GM21619 (cell line): ENCODE measurements at regions not wholly inside any gene's neighbourhood (a gene's known extent, or its start where the extent isn't known, plus 50 kb on each side); places are given as distances from the start of the nearest gene placed in this dataset.
"Not testable (repeated sequence)": the region's sequence is repeated elsewhere in the genome, so short reads cannot be mapped to it uniquely, and the experiment has no call there.

ENCODE experiments used
- ATAC-seq: cut with Tn5 transposase; IDR thresholded peaks from one replicate; pipeline ENCODE4 v1.9.1; 2021; ENCODE audit not compliant: unreplicated experiment

- ATAC-seq = no peak
These were observed 644.4 kb upstream of the MDGA2 start for GRCh38 chr14:48319823-48320222.

GRCh38 chr14:48304729-48305128 lies 629.3 kb upstream of the MDGA2 start:
- ATAC-seq = no peak

GRCh38 chr14:48289701-48290100 lies 614.3 kb upstream of the MDGA2 start:
- ATAC-seq = no peak

DNA sequence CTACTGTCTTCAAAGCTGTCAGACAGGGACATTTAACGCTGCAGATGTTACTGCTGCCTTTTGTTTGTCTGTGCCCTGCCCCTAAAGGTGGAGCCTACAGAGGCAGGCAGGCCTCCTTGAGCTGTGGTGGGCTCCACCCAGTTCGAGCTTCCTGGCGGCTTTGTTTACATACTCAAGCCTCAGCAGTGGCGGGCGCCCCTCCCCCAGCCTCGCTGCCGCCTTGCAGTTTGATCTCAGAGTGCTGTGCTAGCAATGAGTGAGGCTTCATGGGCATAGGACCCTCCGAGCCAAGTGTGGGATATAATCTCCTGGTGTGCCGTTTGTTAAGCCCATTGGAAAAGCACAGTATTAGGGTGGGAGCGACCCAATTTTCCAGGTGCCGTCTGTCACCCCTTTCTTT lies 609.8 kb upstream of the MDGA2 start:
- ATAC-seq = not testable (repeated sequence)

DNA sequence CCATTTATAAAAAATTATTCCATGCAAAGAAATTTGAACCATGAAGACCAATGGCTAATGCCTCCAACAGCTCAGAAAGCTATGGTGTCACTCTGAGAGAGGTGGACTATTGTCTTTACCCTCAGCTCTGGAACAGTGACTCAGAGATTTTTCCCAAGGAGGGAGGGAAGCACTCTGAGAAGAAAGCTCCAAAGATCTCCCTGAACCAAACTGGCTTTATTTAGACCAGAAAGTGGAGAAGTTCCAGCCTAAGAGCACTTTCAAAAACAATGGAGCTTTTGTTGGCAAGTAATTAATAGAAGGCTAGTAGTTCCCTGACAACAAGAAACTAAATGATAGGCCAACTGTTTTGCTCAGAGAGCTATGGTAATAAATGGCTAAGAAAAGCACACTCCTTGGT lies 599.9 kb upstream of the MDGA2 start:
- ATAC-seq = no peak

DNA sequence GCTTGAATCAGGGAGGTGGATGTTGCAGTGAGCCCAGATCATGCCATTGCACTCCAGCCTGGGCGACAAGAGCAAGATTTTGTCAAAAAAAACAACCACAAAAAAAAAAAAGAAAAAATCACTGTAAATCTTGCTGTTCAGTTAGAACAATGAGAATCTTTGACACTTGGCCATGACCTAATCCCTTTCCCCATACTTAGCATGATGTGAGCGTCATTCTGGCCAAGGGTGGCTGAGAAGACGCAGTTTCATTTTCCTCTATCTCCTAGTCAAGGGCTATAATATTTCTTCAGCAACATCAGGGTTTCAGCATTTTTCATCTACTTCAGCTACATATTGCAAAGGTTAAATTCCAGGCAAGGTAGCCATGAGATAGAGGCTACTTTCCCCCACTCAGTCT lies 599.4 kb upstream of the MDGA2 start:
- no peak for ATAC-seq

DNA sequence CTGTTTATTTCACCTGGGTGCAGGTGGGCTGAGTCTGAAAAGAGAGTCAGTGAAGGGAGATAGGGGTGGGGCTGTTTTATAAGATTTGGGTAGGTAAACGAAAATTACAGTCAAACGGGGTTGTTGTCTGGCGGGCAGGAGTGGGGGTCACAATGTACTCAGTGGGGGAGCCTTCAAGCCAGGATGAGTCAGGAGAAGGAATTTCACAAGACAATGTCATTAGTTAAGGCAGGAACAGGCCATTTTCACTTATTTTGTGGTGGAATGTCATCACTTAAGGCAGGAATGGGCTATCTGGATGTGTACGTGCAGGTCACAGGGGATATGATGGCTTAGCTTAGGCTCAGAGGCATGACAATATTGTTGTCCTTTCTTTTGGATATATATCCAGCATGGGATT lies 592.5 kb upstream of the MDGA2 start:
- not testable (repeated sequence) for ATAC-seq

- not testable (repeated sequence) for ATAC-seq
These were observed 590.8 kb upstream of the MDGA2 start for GRCh38 chr14:48266201-48266600.

- ATAC-seq = no peak
These were observed 586.0 kb upstream of the MDGA2 start for GRCh38 chr14:48261436-48261835.

DNA sequence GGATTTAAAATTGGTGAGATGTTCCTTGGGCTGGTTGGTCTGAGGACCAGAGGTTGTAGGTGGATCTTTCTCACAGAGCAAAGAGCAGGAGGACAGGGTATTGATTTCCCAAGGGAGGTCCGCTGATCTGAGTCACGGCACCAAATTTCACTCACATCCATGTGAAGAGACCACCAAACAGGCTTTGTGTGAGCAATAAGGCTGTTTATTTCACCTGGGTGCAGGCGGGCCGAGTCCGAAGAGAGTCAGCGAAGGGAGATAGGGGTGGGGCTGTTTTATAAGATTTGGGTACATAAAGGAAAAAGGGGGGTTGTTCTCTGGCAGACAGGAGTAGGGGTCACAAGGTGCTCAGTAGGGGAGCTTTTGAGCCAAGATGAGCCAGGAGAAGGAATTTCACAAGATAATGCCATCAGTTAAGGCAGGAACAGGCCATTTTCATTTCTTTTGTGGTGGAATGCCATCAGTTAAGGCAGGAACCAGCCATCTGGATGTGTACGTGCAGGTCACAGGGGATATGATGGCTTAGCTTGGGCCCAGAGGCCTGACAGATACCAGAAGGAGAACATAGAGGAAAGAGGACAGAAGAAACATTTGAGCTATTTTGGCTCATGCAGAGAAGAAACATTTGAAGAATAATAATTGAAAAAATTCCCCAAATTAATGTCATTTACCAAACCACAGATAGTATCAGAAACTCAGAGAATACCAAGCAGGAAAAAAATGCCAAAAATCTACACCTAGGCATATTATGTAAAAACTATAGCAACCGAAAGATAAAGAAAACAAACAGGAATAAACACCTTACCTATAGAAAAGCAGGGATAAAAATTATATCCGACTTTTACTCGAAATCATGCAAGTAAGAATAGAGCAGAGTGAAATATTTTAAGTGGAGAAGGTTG lies 585.2 kb upstream of the MDGA2 start:
- not testable (repeated sequence) for ATAC-seq

GRCh38 chr14:48259876-48260275 lies 584.5 kb upstream of the MDGA2 start:
- ATAC-seq = not testable (repeated sequence)

DNA sequence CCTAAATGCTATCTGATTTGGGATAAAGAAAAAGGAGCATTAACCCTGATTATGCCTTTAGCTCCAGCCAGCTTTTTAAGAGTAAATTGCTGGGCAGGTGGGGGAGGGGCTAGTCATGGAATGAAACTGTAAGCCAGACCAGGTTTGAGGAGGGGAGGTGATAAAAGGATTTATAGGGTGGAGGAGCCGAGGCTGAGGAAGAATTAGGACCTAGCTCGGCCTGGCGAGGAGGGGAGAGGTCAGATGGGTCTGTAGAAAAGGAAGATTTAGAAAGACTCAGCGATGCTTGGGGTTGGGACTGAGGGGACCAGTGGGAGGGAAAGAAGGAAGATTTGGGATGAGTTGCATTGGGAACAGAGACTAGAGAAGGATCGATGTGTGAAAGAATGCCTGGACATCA lies 583.8 kb upstream of the MDGA2 start:
- not testable (repeated sequence) for ATAC-seq

- ATAC-seq = not testable (repeated sequence)
These were observed 583.3 kb upstream of the MDGA2 start for GRCh38 chr14:48258703-48259102.

- no peak for ATAC-seq
These were observed 577.6 kb upstream of the MDGA2 start for GRCh38 chr14:48253020-48253419.

GRCh38 chr14:48251290-48251689 lies 575.9 kb upstream of the MDGA2 start:
- ATAC-seq = no peak

- ATAC-seq = no peak
These were observed 575.2 kb upstream of the MDGA2 start for GRCh38 chr14:48250575-48250974.

GRCh38 chr14:48247977-48248376 lies 572.6 kb upstream of the MDGA2 start:
- no peak for ATAC-seq

DNA sequence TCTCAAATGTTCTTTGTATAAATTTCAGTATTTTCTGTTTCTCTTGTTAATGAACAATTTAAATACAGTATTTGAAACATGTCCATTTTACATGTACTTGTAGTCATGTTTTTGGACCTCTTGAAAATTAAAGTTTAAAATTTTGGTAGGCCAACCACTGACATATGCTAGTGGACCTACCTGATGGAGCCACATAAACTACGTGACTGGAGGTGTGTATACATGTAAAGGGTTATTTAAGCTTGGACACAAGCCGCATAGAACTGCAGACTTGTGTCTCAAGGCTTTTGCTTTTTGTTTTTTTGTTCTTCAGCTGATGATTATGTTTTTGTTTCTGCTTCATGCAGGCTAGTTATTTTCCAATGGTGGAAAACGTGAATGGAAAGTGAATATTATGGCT lies 568.5 kb upstream of the MDGA2 start:
- no peak for ATAC-seq

- ATAC-seq = no peak
These were observed 553.7 kb upstream of the MDGA2 start for GRCh38 chr14:48229091-48229490.

GRCh38 chr14:48193893-48194292 lies 518.5 kb upstream of the MDGA2 start:
- ATAC-seq = no peak

DNA sequence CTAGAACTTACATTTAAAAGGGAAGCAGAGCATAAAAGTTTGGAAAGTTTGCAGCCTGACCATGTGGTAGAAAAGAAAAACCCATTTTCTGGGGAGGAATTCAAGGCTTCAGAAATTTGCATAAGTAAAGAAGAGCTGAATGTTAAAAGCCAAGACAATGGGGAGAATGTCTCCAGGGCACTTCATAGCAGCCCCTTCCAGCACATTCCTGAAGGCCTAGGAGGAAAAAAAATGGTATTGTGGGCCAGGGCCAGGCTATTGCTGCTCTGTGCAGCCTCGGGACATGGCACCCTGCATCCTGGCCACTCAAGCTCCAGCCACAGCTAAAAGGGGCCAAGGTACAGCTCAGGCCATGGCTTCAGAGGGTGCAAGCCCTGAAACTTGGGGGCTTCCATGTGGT lies 474.2 kb upstream of the MDGA2 start:
- not testable (repeated sequence) for ATAC-seq

- ATAC-seq = no peak
These were observed 465.4 kb upstream of the MDGA2 start for GRCh38 chr14:48140804-48141203.

GRCh38 chr14:48129472-48129871 lies 454.1 kb upstream of the MDGA2 start:
- ATAC-seq = no peak
